Cardiac muscle cell (in vitro differentiated cells and primary cell): ENCODE measurements at regions not wholly inside any gene's neighbourhood (a gene's known extent, or its start where the extent isn't known, plus 50 kb on each side); places are given as distances from the start of the nearest gene placed in this dataset.

Source experiments
- DNase-seq, 2 donors: peaks; one replicate each; pipeline versions ENCODE4 v3.0.0 to v3.0.0-alpha.2; 2010 to 2017; ENCODE audit warnings: low read depth in 1 of 2, low spot score in 1 of 2
- H3K27ac ChIP-seq: fragments of 200-600 bp; sonication (generic); 2 replicates; pipeline ENCODE4 v1.5.1; 2016
- H3K27me3 ChIP-seq: fragments of 200-600 bp; sonication (generic); 2 replicates; pipeline ENCODE4 v1.6.0; 2016; ENCODE audit warnings: control low read depth
- H3K36me3 ChIP-seq: fragments of 200-600 bp; sonication (generic); 2 replicates; pipeline ENCODE4 v1.5.1; 2016; ENCODE audit warnings: control low read depth
- H3K4me1 ChIP-seq: fragments of 200-600 bp; sonication (generic); 2 replicates; pipeline ENCODE4 v1.8.1; 2017; ENCODE audit warnings: low read depth, mild to moderate bottlenecking, mixed run types
- H3K4me3 ChIP-seq: fragments of 200-600 bp; sonication (generic); 2 replicates; pipeline ENCODE4 v1.5.1; 2016; ENCODE audit warnings: mild to moderate bottlenecking
- H3K9me3 ChIP-seq: fragments of 200-600 bp; sonication (generic); 2 replicates; pipeline ENCODE4 v1.5.1; 2017; ENCODE audit warnings: low read depth, mild to moderate bottlenecking, control low read depth
- CTCF ChIP-seq: IDR thresholded peaks from 2 replicates; pipeline ENCODE4 v1.5.1; 2012; ENCODE audit warnings: low read depth, mild to moderate bottlenecking, low read length

GRCh38 chr21:14321042-14321441 lies 61.9 kb downstream of the HSPA13 start:
- no peak overlapping the region for H3K27ac ChIP-seq
- H3K36me3 ChIP-seq = no peaks in the 10 kb centered on the region
- no peaks in the 10 kb centered on the region for H3K27me3 ChIP-seq
- no peaks in the 10 kb centered on the region for H3K9me3 ChIP-seq
- peak in 1 of 2 donors; percentile 42 for DNase-seq
- no peaks in the 10 kb centered on the region for H3K4me1 ChIP-seq
- TF ChIP-seq CTCF = no peak
- H3K4me3 ChIP-seq = no peak overlapping the region

- no peak for DNase-seq
- TF ChIP-seq CTCF = no peak
- H3K27ac ChIP-seq = no peak overlapping the region
- H3K27me3 ChIP-seq = no peaks in the 10 kb centered on the region
- no peaks in the 10 kb centered on the region for H3K36me3 ChIP-seq
- no peaks in the 10 kb centered on the region for H3K4me1 ChIP-seq
- no peaks in the 10 kb centered on the region for H3K9me3 ChIP-seq
- no peak overlapping the region for H3K4me3 ChIP-seq
Observed at GRCh38 chr21:14319805-14320204, 63.1 kb downstream of the HSPA13 start.

GRCh38 chr21:14318578-14318977 lies 64.4 kb downstream of the HSPA13 start:
- Histone ChIP-seq H3K36me3 (no peaks in the 10 kb centered on the region), H3K4me1 (no peaks in the 10 kb centered on the region), H3K9me3 (no peaks in the 10 kb centered on the region), H3K4me3 (no peak overlapping the region), H3K27ac (no peak overlapping the region), H3K27me3 (no peaks in the 10 kb centered on the region)
- DNase-seq = no peak
- TF ChIP-seq CTCF = no peak

GRCh38 chr21:14317507-14317906 lies 65.4 kb downstream of the HSPA13 start:
- H3K9me3 ChIP-seq = no peaks in the 10 kb centered on the region
- H3K4me3 ChIP-seq = no peak overlapping the region
- H3K27ac ChIP-seq = no peak overlapping the region
- H3K4me1 ChIP-seq = no peaks in the 10 kb centered on the region
- no peak for DNase-seq
- no peaks in the 10 kb centered on the region for H3K27me3 ChIP-seq
- no peak for TF ChIP-seq CTCF
- H3K36me3 ChIP-seq = no peaks in the 10 kb centered on the region

- H3K4me1 ChIP-seq = no peaks in the 10 kb centered on the region
- no peak for DNase-seq
- no peak for TF ChIP-seq CTCF
- H3K9me3 ChIP-seq = no peaks in the 10 kb centered on the region
- H3K27me3 ChIP-seq = no peaks in the 10 kb centered on the region
- H3K4me3 ChIP-seq = no peak overlapping the region
- H3K27ac ChIP-seq = no peak overlapping the region
- no peaks in the 10 kb centered on the region for H3K36me3 ChIP-seq
Observed at GRCh38 chr21:14313300-14313699, 69.6 kb downstream of the HSPA13 start.

GRCh38 chr21:14312871-14313270 lies 70.1 kb downstream of the HSPA13 start:
- DNase-seq = no peak
- Histone ChIP-seq H3K4me1 (no peaks in the 10 kb centered on the region), H3K27ac (no peak overlapping the region), H3K27me3 (no peaks in the 10 kb centered on the region), H3K4me3 (no peak overlapping the region), H3K36me3 (no peaks in the 10 kb centered on the region), H3K9me3 (no peaks in the 10 kb centered on the region)
- no peak for TF ChIP-seq CTCF
